HG03354 (cell line): ENCODE measurements at regions not wholly inside any gene's neighbourhood (a gene's known extent, or its start where the extent isn't known, plus 50 kb on each side); places are given as distances from the start of the nearest gene placed in this dataset.

Experiments used
- ATAC-seq: cut with Tn5 transposase; IDR thresholded peaks from one replicate; pipeline ENCODE4 v1.9.1; 2021; ENCODE audit warnings: mild to moderate bottlenecking; ENCODE audit not compliant: unreplicated experiment, poor library complexity, severe bottlenecking

GRCh38 chrX:20454117-20454516, 187.4 kb upstream of the RPS6KA3 start:
- no peak for ATAC-seq

- ATAC-seq: peak; percentile 87
These were observed 185.8 kb upstream of the RPS6KA3 start for GRCh38 chrX:20452487-20452886.

DNA sequence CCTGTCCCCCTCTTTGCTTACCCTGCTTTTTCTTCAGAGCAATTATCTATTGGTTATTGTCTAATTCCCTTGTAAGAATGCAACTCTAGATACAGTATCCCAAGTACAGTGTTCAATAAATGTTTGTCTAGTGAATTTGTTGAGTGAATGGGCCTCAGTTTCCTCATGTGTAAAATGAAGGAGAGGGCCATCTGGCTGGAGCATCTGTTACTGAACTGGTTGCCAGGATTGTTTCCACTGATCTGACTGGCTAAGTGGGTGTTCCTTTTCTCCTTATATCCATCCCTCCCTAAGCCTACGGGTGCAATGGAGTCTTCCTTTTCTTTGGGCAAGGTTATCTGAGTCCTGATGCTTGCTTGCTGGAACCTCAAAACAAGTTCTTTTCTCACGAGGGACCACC, 185.2 kb upstream of the RPS6KA3 start:
- ATAC-seq: no peak

DNA sequence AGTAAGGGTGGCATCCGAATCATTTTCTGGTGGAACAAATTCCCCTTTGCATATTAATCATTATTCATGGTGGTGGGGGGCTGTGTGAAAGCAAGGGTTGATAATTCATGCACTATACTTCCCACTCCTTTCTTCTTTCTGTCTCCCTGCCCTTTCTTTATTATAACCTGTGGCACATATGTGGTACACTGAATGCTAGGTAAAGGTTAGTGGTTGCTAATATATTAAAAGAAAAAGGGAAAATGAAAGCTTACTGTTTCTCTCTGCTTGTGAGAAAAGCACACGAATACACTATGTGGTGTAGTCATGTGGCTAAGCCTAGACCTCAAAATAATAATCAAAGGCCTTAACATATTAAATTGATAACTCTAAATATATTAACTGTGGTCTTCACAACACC, 178.4 kb upstream of the RPS6KA3 start:
- no peak for ATAC-seq

GRCh38 chrX:20442597-20442996, 175.9 kb upstream of the RPS6KA3 start:
- ATAC-seq: peak; percentile 82

- no peak for ATAC-seq
These were observed 174.4 kb upstream of the RPS6KA3 start for GRCh38 chrX:20441123-20441522.

DNA sequence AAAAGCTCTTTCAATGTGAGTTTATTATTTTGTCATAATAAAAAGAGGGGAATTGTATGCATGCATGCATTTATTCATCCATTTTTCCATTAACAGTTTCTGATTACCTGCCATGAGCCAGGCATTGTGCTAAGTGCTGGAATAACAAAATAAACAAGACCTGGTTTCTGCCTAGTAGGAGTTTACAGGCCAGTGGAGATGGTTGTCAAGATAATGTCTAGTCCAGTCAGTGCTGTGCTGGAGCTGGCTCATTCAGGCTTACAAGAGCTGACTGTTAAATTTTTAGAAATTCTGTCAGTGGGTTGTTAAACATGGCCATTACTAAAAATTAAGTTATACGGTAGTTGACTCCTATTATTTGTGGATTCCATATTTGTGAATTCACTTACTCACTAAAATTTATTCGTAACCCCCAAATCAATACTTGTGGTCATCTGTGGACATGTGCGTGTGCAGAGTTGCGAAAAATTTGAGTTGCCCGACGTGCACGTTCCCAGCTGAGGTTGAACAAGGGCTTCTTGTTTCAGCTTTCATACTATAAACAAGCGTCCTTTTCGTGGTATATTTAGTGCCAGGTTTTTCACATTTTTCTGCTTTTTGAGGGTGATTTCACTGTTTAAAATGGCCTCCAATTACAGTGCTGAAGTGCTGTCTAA, 172.3 kb upstream of the RPS6KA3 start:
- no peak for ATAC-seq

DNA sequence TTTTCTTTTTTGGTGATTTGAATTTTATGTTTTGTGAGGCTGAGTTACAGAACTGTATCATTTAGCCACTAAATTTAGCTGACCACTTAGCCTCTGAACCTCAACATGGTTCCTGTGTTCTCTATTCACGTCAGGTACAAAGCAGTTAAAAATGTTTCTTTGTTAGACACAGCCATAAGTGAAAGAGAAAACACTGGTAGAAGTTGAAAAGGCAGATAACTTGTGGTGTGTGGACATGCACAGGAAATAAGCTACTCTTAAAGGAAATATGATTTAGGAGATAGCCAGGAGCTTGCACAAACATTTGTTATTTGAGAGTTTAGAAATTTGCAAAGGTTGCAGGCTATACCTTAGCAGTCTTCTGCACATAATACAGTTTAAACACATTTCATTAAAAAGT, 171.0 kb upstream of the RPS6KA3 start:
- ATAC-seq: no peak

DNA sequence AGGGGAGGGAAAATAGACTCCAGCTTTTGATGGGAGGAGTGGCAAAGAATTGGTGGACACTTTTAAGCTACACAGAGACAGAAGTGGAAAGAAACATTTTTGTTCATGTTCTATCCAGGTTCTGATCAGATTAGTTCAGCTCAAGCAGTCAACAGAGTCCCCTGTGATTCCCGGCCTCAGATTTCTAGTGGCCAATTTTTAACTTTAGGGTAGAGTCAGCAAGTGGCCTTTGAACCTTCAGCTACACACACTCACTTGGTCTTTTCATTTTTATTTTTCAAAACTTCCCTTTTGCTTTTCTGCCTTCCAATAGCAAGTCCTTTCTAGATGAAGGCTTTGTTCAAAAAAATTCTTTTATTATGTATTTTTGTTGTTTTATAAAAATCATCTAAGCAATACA, 169.2 kb upstream of the RPS6KA3 start:
- ATAC-seq: no peak

DNA sequence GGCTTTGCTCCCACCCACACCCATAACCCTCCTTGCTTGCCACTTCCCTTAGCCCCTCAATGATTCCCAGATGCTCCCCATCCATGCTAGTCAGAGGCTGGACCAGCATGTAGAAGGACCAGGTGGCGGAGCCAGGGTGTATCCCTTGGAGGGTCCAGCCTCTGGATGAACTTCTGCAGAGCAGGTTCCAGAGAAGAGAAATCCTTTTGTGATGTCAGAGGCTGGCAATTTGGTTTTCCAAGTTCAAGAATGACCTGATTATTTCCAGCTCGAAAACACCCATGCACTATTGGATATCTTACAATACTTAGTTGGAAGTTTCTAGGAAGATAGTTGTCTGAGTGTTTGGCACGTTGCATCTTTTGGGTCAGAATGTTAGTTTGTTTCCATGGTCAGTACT, 168.3 kb upstream of the RPS6KA3 start:
- no peak for ATAC-seq

- no peak for ATAC-seq
These were observed 166.7 kb upstream of the RPS6KA3 start for GRCh38 chrX:20433388-20433775.

GRCh38 chrX:20432746-20433387, 166.2 kb upstream of the RPS6KA3 start:
- ATAC-seq: no peak

DNA sequence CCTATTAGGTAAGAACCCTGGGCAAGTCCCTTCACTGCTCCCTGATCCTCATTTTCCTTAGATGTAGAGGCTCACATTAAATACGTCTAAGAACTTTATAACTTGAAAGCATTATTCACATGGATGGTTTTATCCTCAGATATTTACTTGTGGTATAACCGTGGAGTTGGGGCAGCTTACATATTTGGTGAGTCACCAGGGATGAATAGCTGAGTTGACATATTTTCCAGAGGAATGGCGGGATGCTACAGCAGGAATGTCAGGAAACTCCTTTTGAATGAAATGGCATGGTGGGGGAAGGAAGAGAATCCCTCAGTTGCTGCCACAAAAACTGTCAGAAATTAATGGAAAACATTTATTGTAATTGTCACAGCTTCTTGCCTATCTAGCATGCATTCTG, 165.3 kb upstream of the RPS6KA3 start:
- ATAC-seq: no peak

DNA sequence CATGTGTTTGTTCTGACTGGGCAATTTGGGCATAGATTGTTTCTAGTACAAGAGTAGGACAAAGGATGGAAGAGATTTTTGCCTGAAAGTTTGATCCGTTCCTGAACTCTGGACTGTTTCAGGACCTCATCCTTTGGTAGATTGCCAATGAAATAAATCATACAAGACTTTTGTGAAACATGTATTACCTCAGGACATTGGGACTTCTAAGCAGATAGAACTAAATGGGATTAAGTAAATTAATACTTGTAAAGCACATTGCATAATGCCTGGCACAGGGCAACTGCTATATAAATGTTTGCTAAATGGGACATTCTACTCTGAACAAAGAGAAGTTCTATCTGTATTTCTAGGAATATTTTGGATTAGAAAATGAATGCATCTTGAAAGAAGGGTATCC, 164.8 kb upstream of the RPS6KA3 start:
- no peak for ATAC-seq

- peak; percentile 83 for ATAC-seq
These were observed 160.6 kb upstream of the RPS6KA3 start for GRCh38 chrX:20427173-20427770.

DNA sequence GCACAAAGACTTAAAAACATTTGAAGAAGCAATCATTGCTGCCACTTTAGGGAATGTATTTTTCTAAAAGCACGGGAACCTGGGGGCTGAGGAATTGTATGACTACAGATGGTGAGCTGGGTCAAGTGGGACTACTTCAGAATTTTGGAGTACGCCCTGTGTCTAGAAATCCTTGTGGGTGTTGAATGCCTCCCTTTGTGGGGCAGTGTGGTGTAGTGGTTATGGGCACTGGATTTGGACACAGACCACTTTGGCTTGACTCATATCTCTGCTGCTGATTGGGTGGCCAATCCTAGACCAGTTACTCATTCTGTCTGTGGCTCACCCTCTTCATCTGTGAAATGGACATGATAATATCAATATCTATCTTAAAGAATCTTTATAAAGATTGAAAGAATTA, 155.0 kb upstream of the RPS6KA3 start:
- ATAC-seq: no peak

DNA sequence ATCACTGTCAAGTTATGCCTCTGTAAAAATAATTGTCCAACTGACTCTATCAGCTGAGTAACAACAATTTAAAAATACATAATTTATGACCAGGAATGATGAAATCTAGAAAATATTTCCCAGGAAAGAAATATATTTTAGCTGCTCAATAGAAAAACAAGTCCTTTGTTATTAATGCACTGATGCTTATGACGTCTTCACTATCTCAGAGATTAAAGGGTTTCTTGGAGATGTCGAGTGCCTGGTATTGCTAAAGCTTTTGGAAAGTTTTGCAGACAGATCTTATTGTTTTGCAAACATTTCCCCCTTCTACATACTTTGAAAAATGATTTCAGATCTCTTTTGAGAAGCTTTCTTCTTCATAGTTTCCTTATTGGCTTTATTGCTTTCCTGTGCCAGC, 154.6 kb upstream of the RPS6KA3 start:
- no peak for ATAC-seq

GRCh38 chrX:20420058-20420457, 153.3 kb upstream of the RPS6KA3 start:
- no peak for ATAC-seq

DNA sequence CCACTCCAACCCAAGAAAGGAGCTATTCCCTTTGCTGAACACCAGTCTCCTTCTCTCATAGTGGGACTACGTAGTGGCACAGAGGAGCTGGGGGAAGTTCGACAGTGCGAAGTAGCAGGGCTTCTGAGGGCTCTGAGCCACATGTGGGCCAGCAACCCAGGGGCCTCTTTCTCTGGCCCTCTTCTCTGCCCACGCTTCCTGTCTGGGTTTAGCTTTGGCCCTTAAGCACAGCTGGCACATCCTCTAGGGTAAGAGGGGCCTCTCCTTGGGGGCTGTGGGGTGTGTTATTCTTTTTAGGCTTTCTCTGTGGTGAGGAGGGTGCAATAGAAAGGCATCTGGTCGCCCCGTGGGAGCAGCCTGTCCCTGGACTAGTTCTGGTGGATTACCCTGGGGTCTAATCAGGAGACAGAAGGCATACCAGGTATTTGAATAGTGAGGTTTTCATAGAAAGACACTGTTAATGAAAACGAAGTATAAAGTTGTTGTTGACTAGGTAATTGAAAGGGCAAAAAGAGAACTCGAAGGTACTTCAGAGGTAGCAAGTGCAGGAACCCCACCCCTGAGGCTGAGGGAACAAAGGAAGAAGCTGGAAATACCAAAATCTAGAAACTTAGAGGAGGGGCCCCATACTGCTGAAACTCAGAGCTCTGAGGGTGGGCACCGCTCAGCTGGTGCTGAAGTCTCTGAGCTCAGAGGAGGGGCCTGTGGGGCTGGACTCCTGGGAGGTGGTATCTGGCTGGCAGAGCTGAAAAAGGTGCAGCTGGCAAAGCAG, 151.9 kb upstream of the RPS6KA3 start:
- peak; percentile 85 for ATAC-seq

GRCh38 chrX:20414762-20415445, 148.2 kb upstream of the RPS6KA3 start:
- ATAC-seq: no peak
